OCI-LY1 (cell line): ENCODE measurements at regions not wholly inside any gene's neighbourhood (a gene's known extent, or its start where the extent isn't known, plus 50 kb on each side); places are given as distances from the start of the nearest gene placed in this dataset.

Experiments
- EZH2 ChIP-seq: fragments of 200-600 bp; sonication (generic), shearing (Covaris generic); IDR thresholded peaks from 2 replicates; pipeline ENCODE4 v1.8.0; 2017; ENCODE audit warnings: borderline replicate concordance, mixed run types, mild to moderate bottlenecking, antibody characterized with exemption, low read length, moderate library complexity, mixed read lengths
- TF ChIP-seq, protein P1 (sequence below): fragments of 200-600 bp; sonication (generic), shearing (Covaris generic); IDR thresholded peaks from 2 replicates; pipeline ENCODE4 v1.5.1; 2017; ENCODE audit warnings: mild to moderate bottlenecking, antibody characterized with exemption, low read length, moderate library complexity, mixed read lengths

DNA sequence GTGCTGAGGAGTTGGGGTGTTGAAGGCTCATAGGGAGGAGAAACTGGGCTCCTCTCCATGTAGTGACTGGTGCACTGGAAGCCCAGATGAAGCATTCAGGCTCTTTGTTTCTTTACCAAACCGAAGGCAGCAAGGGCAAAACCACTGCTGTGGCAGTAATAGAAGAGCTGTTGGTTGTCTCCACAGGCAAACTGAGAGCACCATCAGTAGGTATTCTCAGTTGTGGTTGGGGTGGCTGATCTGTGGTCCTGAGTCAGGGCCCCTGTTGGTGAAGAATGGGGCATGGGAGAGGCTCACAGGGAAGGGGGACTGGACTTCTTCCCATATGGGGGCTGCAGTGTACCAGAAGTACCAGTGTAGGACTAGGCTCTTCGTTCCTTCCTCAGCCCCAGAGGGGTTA lies 460.2 kb upstream of the IMPG1 start:
- TF ChIP-seq, protein P1, sequence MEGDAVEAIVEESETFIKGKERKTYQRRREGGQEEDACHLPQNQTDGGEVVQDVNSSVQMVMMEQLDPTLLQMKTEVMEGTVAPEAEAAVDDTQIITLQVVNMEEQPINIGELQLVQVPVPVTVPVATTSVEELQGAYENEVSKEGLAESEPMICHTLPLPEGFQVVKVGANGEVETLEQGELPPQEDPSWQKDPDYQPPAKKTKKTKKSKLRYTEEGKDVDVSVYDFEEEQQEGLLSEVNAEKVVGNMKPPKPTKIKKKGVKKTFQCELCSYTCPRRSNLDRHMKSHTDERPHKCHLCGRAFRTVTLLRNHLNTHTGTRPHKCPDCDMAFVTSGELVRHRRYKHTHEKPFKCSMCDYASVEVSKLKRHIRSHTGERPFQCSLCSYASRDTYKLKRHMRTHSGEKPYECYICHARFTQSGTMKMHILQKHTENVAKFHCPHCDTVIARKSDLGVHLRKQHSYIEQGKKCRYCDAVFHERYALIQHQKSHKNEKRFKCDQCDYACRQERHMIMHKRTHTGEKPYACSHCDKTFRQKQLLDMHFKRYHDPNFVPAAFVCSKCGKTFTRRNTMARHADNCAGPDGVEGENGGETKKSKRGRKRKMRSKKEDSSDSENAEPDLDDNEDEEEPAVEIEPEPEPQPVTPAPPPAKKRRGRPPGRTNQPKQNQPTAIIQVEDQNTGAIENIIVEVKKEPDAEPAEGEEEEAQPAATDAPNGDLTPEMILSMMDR = no peak
- TF ChIP-seq EZH2 = no peak
